HCT116 (cell line): ENCODE measurements at regions not wholly inside any gene's neighbourhood (a gene's known extent, or its start where the extent isn't known, plus 50 kb on each side); places are given as distances from the start of the nearest gene placed in this dataset.

ENCODE experiments used
- ATAC-seq: fragments of 200-7000 bp; cut with Tn5 transposase; 2 replicates; pipeline ENCODE4 v1.9.1; 2020; ENCODE audit warnings: mild to moderate bottlenecking, moderate library complexity
- BruUV-seq: library from RNA; stranded (reverse); fragments of 400-500 nt; replicated peaks from 2 replicates; lab custom pipeline; 2021; lab: Mats Ljungman, UMichigan
- CTCF ChIA-PET: fragments of 300-600 bp; sonication (Branson Sonifier 250); formaldehyde crosslinking; loops from one replicate; lab custom pipeline; 2021; ENCODE audit warnings: antibody characterized with exemption; lab: Charles Lee
- POLR2A ChIA-PET: fragments of 300-600, 350-600 bp; sonication (Branson Sonifier 250); formaldehyde crosslinking; loops from one replicate; lab custom pipeline; 2021; ENCODE audit warnings: antibody characterized with exemption; lab: Charles Lee
- RAD21 ChIA-PET, 2 experiments: fragments of 300-600 bp; sonication (Branson Sonifier 250); formaldehyde crosslinking; loops; one replicate each; lab custom pipeline; 2023; ENCODE audit warnings: low total read pairs in 2 of 2; ENCODE audit not compliant: uncharacterized antibody in 2 of 2, unreplicated experiment in 2 of 2, low non-redundant PET in 1 of 2; lab: Charles Lee
- DNase-seq: peaks from one replicate; pipeline ENCODE4 v3.0.0-alpha.2; 2010; ENCODE audit warnings: low read depth, low spot score
- H2AFZ ChIP-seq: fragments of 200-600 bp; shearing (Covaris generic), sonication (generic); 2 replicates; pipeline ENCODE4 v1.6.1; 2017; ENCODE audit warnings: low read depth, mixed run types, mixed read lengths, antibody characterized with exemption, low read length; ENCODE audit not compliant: poor library complexity, severe bottlenecking
- H3K27ac ChIP-seq: 2 replicates; pipeline ENCODE4 v1.5.1; 2012; ENCODE audit warnings: low read depth, low read length
- H3K27me3 ChIP-seq: fragments of 200-600 bp; sonication (generic); 2 replicates; pipeline ENCODE4 v1.6.1; 2016; ENCODE audit warnings: mixed run types, low read length, mixed read lengths; ENCODE audit not compliant: insufficient read depth
- H3K36me3 ChIP-seq, 2 experiments: fragments of 200-500 bp in 1 of 2; fragments of 200-600 bp in 1 of 2; sonication (Bioruptor generic) in 1 of 2; sonication (generic) in 1 of 2; 2 replicates each; pipeline versions ENCODE4 v1.5.1 to v1.6.1; 2014 to 2016; ENCODE audit warnings: low read length in 2 of 2, inconsistent platforms in 1 of 2, mixed read lengths in 1 of 2, mixed run types in 1 of 2; ENCODE audit not compliant: insufficient read depth in 2 of 2, control insufficient read depth in 1 of 2
- H3K4me1 ChIP-seq, 2 experiments: fragments of 200-600 bp in 1 of 2; sonication (generic) in 1 of 2; 2 replicates each; pipeline versions ENCODE4 v1.5.1 to v1.6.1; 2012 to 2017; ENCODE audit warnings: low read length in 2 of 2, inconsistent platforms in 1 of 2, mild to moderate bottlenecking in 1 of 2, mixed read lengths in 1 of 2, mixed run types in 1 of 2, moderate library complexity in 1 of 2; ENCODE audit not compliant: insufficient read depth in 2 of 2, control insufficient read depth in 1 of 2
- H3K4me2 ChIP-seq: fragments of 200-600 bp; sonication (generic); 2 replicates; pipeline ENCODE4 v1.6.1; 2017; ENCODE audit warnings: mixed run types, low read length, mixed read lengths
- H3K4me3 ChIP-seq, 2 experiments: fragments of 200-600 bp in 1 of 2; sonication (generic) in 1 of 2; replicated peaks in 1 of 2; 2 replicates each; pipeline ENCODE4 v1.5.1; 2011 to 2016; ENCODE audit warnings: low read length in 2 of 2, control low read depth in 1 of 2, low read depth in 1 of 2, mild to moderate bottlenecking in 1 of 2, mixed read lengths in 1 of 2, mixed run types in 1 of 2
- H3K79me2 ChIP-seq: fragments of 200-600 bp; sonication (generic); 2 replicates; pipeline ENCODE4 v1.6.1; 2017; ENCODE audit warnings: mild to moderate bottlenecking, mixed run types, low read length, moderate library complexity, mixed read lengths; ENCODE audit not compliant: insufficient read depth
- H3K9ac ChIP-seq: fragments of 200-600 bp; sonication (generic); 2 replicates; pipeline ENCODE4 v1.6.1; 2016; ENCODE audit warnings: low read length, mixed read lengths
- H3K9me2 ChIP-seq: fragments of 200-600 bp; sonication (generic), shearing (Covaris generic); 2 replicates; pipeline ENCODE4 v1.6.1; 2017; ENCODE audit warnings: mixed run types, mild to moderate bottlenecking, moderate library complexity; ENCODE audit not compliant: insufficient read depth
- H3K9me3 ChIP-seq, 2 experiments: fragments of 200-500 bp in 1 of 2; fragments of 200-600 bp in 1 of 2; sonication (Bioruptor generic) in 1 of 2; sonication (generic) in 1 of 2; 2 replicates each; pipeline ENCODE4 v1.6.1; 2014 to 2017; ENCODE audit warnings: low read length in 2 of 2, mixed read lengths in 2 of 2, inconsistent platforms in 1 of 2, low read depth in 1 of 2, mild to moderate bottlenecking in 1 of 2, mixed run types in 1 of 2, moderate library complexity in 1 of 2; ENCODE audit not compliant: control insufficient read depth in 1 of 2, insufficient read depth in 1 of 2
- H4K20me1 ChIP-seq: fragments of 200-600 bp; sonication (generic), shearing (Covaris generic); 2 replicates; pipeline ENCODE4 v1.6.1; 2017; ENCODE audit warnings: mixed run types, mild to moderate bottlenecking, moderate library complexity; ENCODE audit not compliant: insufficient read depth
- CBX3 ChIP-seq: IDR thresholded peaks from 2 replicates; pipeline ENCODE4 v1.6.1; 2012; ENCODE audit warnings: low read depth
- CEBPB ChIP-seq: IDR thresholded peaks from 2 replicates; pipeline ENCODE4 v1.6.1; 2012; ENCODE audit warnings: low read depth
- EGR1 ChIP-seq: IDR thresholded peaks from 2 replicates; pipeline ENCODE4 v1.6.1; 2012; ENCODE audit warnings: low read depth
- ELF1 ChIP-seq: IDR thresholded peaks from 2 replicates; pipeline ENCODE4 v1.6.1; 2012; ENCODE audit warnings: low read depth, borderline replicate concordance
- EZH2 ChIP-seq: fragments of 200-600 bp; sonication (generic); IDR thresholded peaks from 2 replicates; pipeline ENCODE4 v1.6.1; 2017; ENCODE audit warnings: antibody characterized with exemption, mixed run types
- EZH2phosphoT487 ChIP-seq: fragments of 200-600 bp; IDR thresholded peaks from 2 replicates; pipeline ENCODE4 v1.6.1; 2018; ENCODE audit warnings: antibody characterized with exemption, borderline replicate concordance
- FOSL1 ChIP-seq: IDR thresholded peaks from 2 replicates; pipeline ENCODE4 v1.6.1; 2012; ENCODE audit warnings: low read depth
- JUND ChIP-seq: IDR thresholded peaks from 2 replicates; pipeline ENCODE4 v1.6.1; 2012
- POLR2A ChIP-seq: IDR thresholded peaks from 2 replicates; pipeline ENCODE4 v1.7.0; 2011; ENCODE audit warnings: borderline replicate concordance; ENCODE audit not compliant: insufficient read depth, insufficient read length; ENCODE audit errors: extremely low read depth
- POLR2AphosphoS5 ChIP-seq: IDR thresholded peaks from 2 replicates; pipeline ENCODE4 v1.6.1; 2011; ENCODE audit warnings: mild to moderate bottlenecking, low read depth, low read length, moderate library complexity
- RAD21 ChIP-seq: IDR thresholded peaks from 2 replicates; pipeline ENCODE4 v1.6.1; 2012; ENCODE audit warnings: low read depth, mild to moderate bottlenecking
- SP1 ChIP-seq: IDR thresholded peaks from 2 replicates; pipeline ENCODE4 v1.6.1; 2012; ENCODE audit warnings: low read depth
- SRF ChIP-seq: IDR thresholded peaks from 2 replicates; pipeline ENCODE4 v1.6.1; 2012; ENCODE audit warnings: low read depth
- TCF7L2 ChIP-seq: IDR thresholded peaks from 2 replicates; pipeline ENCODE4 v1.7.0; 2011; ENCODE audit warnings: borderline replicate concordance, inconsistent platforms; ENCODE audit not compliant: insufficient read depth, insufficient read length; ENCODE audit errors: extremely low read depth
- YY1 ChIP-seq: IDR thresholded peaks from 2 replicates; pipeline ENCODE4 v1.6.1; 2011; ENCODE audit warnings: low read length, low read depth, moderate library complexity, mild to moderate bottlenecking; ENCODE audit not compliant: insufficient replicate concordance; ENCODE audit errors: extremely low read depth
- ZFX ChIP-seq: fragments of 450-650 bp; IDR thresholded peaks from 2 replicates; pipeline ENCODE4 v1.6.1; 2017
- ZNF274 ChIP-seq: fragments of 200-500 bp; sonication (Bioruptor generic); IDR thresholded peaks from 2 replicates; pipeline ENCODE4 v1.6.1; 2014; ENCODE audit warnings: mild to moderate bottlenecking, low read depth, low read length, inconsistent platforms
- intact Hi-C: fragments of 100-400 bp; cut with micrococcal nuclease; formaldehyde crosslinking; loops from 2 replicates; pipeline ENCODE4 v1.10.0; 2022
- TF ChIP-seq, protein P1 (sequence below): IDR thresholded peaks from 2 replicates; pipeline ENCODE4 v1.6.1; 2012
- TF ChIP-seq, protein P2 (sequence below): IDR thresholded peaks from 2 replicates; pipeline ENCODE4 v1.6.1; 2012; ENCODE audit warnings: low read depth
- TF ChIP-seq, protein P3 (sequence below), 3 experiments: fragments of 200-600 bp in 1 of 3; sonication (generic) in 1 of 3; IDR thresholded peaks in 2 of 3; conservative IDR thresholded peaks in 1 of 3; 2 replicates each; pipeline ENCODE4 v1.5.1; 2012 to 2017; ENCODE audit warnings: low read depth in 2 of 3, low read length in 2 of 3, antibody characterized with exemption in 1 of 3, borderline replicate concordance in 1 of 3, control low read depth in 1 of 3, mild to moderate bottlenecking in 1 of 3, mixed read lengths in 1 of 3, mixed run types in 1 of 3, moderate library complexity in 1 of 3; ENCODE audit not compliant: insufficient read depth in 1 of 3
- TF ChIP-seq, protein P4 (sequence below): IDR thresholded peaks from 2 replicates; pipeline ENCODE4 v1.6.1; 2011; ENCODE audit warnings: mild to moderate bottlenecking, low read length, moderate library complexity; ENCODE audit not compliant: insufficient replicate concordance; ENCODE audit errors: extremely low read depth

DNA sequence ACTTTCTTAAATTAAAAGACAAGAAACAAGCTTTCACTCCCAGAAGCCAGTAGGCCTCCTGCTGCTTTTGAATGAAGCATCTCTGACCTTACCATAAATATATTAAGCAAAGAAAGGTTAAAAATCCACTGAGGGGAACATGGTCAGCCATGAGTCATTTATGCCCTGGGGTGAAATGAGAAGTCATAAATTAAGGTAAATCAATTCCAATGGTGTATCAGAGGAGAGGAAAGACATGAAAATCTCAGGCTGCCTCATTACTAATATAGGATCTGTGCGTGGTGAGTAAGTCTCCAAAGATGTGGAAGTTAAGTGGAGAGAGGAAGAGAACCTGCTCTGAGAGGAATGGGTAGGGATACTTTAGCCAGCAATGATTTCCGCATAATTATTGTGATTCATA lies 292.3 kb upstream of the CHAC2 start:
- CTCF ChIA-PET = no interaction called here
- peak; percentile 59 for TF ChIP-seq CEBPB
- TF ChIP-seq ZNF274 = no peak
- no peak for TF ChIP-seq POLR2A
- peak; percentile 46 for TF ChIP-seq YY1
- TF ChIP-seq TCF7L2 = no peak
- TF ChIP-seq, protein P1, sequence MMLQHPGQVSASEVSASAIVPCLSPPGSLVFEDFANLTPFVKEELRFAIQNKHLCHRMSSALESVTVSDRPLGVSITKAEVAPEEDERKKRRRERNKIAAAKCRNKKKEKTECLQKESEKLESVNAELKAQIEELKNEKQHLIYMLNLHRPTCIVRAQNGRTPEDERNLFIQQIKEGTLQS = no peak
- peak; percentile 96 for TF ChIP-seq FOSL1
- no peak; the same call in 1 of the 2 replicates for TF ChIP-seq RAD21
- TF ChIP-seq, protein P2, sequence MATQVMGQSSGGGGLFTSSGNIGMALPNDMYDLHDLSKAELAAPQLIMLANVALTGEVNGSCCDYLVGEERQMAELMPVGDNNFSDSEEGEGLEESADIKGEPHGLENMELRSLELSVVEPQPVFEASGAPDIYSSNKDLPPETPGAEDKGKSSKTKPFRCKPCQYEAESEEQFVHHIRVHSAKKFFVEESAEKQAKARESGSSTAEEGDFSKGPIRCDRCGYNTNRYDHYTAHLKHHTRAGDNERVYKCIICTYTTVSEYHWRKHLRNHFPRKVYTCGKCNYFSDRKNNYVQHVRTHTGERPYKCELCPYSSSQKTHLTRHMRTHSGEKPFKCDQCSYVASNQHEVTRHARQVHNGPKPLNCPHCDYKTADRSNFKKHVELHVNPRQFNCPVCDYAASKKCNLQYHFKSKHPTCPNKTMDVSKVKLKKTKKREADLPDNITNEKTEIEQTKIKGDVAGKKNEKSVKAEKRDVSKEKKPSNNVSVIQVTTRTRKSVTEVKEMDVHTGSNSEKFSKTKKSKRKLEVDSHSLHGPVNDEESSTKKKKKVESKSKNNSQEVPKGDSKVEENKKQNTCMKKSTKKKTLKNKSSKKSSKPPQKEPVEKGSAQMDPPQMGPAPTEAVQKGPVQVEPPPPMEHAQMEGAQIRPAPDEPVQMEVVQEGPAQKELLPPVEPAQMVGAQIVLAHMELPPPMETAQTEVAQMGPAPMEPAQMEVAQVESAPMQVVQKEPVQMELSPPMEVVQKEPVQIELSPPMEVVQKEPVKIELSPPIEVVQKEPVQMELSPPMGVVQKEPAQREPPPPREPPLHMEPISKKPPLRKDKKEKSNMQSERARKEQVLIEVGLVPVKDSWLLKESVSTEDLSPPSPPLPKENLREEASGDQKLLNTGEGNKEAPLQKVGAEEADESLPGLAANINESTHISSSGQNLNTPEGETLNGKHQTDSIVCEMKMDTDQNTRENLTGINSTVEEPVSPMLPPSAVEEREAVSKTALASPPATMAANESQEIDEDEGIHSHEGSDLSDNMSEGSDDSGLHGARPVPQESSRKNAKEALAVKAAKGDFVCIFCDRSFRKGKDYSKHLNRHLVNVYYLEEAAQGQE = no peak
- TF ChIP-seq EZH2 = no peak
- TF ChIP-seq ELF1 = no peak
- peak; percentile 37; the same call in 1 of the 2 replicates for TF ChIP-seq POLR2AphosphoS5
- TF ChIP-seq JUND = peak; percentile 95
- TF ChIP-seq, protein P3, sequence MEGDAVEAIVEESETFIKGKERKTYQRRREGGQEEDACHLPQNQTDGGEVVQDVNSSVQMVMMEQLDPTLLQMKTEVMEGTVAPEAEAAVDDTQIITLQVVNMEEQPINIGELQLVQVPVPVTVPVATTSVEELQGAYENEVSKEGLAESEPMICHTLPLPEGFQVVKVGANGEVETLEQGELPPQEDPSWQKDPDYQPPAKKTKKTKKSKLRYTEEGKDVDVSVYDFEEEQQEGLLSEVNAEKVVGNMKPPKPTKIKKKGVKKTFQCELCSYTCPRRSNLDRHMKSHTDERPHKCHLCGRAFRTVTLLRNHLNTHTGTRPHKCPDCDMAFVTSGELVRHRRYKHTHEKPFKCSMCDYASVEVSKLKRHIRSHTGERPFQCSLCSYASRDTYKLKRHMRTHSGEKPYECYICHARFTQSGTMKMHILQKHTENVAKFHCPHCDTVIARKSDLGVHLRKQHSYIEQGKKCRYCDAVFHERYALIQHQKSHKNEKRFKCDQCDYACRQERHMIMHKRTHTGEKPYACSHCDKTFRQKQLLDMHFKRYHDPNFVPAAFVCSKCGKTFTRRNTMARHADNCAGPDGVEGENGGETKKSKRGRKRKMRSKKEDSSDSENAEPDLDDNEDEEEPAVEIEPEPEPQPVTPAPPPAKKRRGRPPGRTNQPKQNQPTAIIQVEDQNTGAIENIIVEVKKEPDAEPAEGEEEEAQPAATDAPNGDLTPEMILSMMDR (IDR thresholded peaks at IDR 0.05 in 2 of 3, conservative IDR thresholded peaks at IDR 0.05 in 1 of 3; ENCODE audit: borderline replicate concordance in 1 of 3, insufficient read depth in 1 of 3, low read depth in 2 of 3, low read length in 2 of 3) = no peak
- TF ChIP-seq, protein P4, sequence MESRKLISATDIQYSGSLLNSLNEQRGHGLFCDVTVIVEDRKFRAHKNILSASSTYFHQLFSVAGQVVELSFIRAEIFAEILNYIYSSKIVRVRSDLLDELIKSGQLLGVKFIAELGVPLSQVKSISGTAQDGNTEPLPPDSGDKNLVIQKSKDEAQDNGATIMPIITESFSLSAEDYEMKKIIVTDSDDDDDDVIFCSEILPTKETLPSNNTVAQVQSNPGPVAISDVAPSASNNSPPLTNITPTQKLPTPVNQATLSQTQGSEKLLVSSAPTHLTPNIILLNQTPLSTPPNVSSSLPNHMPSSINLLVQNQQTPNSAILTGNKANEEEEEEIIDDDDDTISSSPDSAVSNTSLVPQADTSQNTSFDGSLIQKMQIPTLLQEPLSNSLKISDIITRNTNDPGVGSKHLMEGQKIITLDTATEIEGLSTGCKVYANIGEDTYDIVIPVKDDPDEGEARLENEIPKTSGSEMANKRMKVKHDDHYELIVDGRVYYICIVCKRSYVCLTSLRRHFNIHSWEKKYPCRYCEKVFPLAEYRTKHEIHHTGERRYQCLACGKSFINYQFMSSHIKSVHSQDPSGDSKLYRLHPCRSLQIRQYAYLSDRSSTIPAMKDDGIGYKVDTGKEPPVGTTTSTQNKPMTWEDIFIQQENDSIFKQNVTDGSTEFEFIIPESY = no peak
- TF ChIP-seq SP1 = peak; percentile 86
- TF ChIP-seq CBX3 = peak; percentile 74
- no peak for TF ChIP-seq EZH2phosphoT487
- peak; percentile 68; the same call in 1 of the 2 replicates for TF ChIP-seq SRF
- no peak for TF ChIP-seq EGR1
- no peak for TF ChIP-seq ZFX

More for the DNA sequence above, 292.3 kb upstream of the CHAC2 start:
- ChIA-PET POLR2A (no interaction called here), RAD21 (no interaction called here)
- Histone ChIP-seq H3K27ac (peak overlapping the region; percentile 57; the same call in 1 of the 2 replicates), H3K79me2 (no peaks in the 10 kb centered on the region), H2AFZ (peak overlapping the region; percentile 62), H3K9me2 (no peaks in the 10 kb centered on the region), H3K9ac (0 out of 2 replicates have a peak overlapping the region, but pooled peaks have one; percentile 9), H3K9me3 (no peaks in the 10 kb centered on the region), H3K27me3 (no peaks in the 10 kb centered on the region), H3K4me3 (peak overlapping the region in 1 of 2 experiments; percentile 24; a peak in 2 of 4 replicates), H3K4me2 (peak overlapping the region; percentile 72), H4K20me1 (no peaks in the 10 kb centered on the region), H3K36me3 (no peaks in the 10 kb centered on the region), H3K4me1 (peaks cover 25 to 37% of the 10 kb centered on the region in 2 experiments)
- peak; percentile 85 for ATAC-seq
- no TSS peak for BruUV-seq
- intact Hi-C loops = no loop called here
- peak; percentile 82 for DNase-seq
